HL-60/S4 treated with retinoic acid at 250 ng/mL for 4 days and 3 days (cell line): ENCODE measurements at regions not wholly inside any gene's neighbourhood (a gene's known extent, or its start where the extent isn't known, plus 50 kb on each side); places are given as distances from the start of the nearest gene placed in this dataset.
"Not testable (repeated sequence)": the region's sequence is repeated elsewhere in the genome, so short reads cannot be mapped to it uniquely, and the experiment has no call there.

Experiments
- in situ Hi-C: fragments of 300-500 bp; cut with MboI; formaldehyde crosslinking; loops from 2 replicates; pipeline ENCODE4 v1.7.0; 2022; ENCODE audit warnings: low sequenced_read_pairs

DNA sequence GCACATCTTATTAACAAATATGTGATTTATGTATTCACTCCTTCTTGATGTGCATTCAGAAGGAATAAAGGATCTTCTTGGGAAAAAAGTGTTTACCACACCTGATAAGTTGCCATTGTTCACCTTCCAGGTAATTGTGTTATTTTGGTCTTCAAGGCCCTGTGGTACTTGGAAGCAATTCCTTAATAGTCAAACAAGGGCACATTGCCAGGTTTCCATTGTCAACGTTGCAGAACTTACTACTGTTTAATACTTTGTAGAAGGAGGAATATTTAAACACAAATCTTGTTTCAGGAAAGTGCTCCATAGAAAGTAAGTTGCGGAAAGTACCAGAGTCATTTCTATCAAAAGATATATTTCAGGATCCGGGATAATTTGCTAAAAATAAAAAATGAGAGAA, 129.5 kb upstream of the SGK1 start:
- in situ Hi-C loops, result no loop called here

- in situ Hi-C loops, result no loop called here
These were observed 129.0 kb upstream of the SGK1 start for GRCh38 chr6:134446896-134447295.

GRCh38 chr6:134446218-134446848, 128.4 kb upstream of the SGK1 start:
- in situ Hi-C loops, result no loop called here

GRCh38 chr6:134443009-134443408, 125.1 kb upstream of the SGK1 start:
- in situ Hi-C loops, result no loop called here

GRCh38 chr6:134442073-134442472, 124.2 kb upstream of the SGK1 start:
- in situ Hi-C loops, result no loop called here

GRCh38 chr6:134438837-134439236, 120.9 kb upstream of the SGK1 start:
- in situ Hi-C loops, result no loop called here

- in situ Hi-C loops, result no loop called here
These were observed 119.5 kb upstream of the SGK1 start for GRCh38 chr6:134437376-134437775.

GRCh38 chr6:134436950-134437349, 119.0 kb upstream of the SGK1 start:
- in situ Hi-C loops, result no loop called here

- in situ Hi-C loops, result no loop called here
These were observed 118.4 kb upstream of the SGK1 start for GRCh38 chr6:134436281-134436815.

GRCh38 chr6:134435814-134436280, 117.9 kb upstream of the SGK1 start:
- in situ Hi-C loops, result no loop called here

DNA sequence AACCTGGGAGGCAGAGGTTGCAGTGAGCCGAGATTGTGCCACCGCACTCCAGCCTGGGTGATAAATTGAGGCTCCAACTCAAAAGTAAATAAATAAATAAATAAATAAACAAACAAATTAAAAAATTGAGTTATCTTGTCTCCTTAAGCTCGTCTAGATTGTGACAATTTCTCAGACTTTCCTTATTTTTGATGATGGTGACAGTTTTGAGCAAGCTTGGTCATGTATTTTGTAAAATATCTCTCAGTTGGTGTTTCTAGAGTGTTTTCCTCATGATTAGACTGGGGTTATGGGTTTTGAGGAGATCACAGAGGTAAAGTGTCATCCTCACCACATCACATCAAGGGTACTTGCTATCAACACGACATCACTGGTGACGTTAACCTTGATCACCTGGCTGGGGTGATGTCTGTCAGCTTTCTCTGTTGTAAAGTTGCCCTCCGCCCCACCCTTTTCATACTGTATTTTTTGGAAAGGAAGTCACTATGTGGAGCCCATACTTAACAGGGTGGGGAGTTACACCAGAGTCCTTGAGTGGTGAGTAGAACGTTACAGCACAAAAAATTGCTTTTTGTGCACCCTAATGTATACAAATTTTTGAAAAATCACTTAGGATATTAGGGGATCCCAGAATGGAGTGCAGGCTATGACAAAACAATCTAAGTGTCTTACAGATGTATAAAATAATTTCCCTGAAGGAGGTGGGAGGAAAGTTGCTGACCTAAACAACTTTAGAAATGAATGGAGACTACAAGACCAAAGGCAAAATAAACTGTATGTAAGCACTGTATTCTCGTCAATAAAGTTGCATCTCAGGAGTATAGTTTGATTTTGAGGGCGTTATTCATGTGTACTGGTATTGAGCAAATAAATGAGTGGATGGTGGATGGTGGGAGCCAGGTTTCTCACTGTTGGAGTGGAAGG, 116.4 kb upstream of the SGK1 start:
- in situ Hi-C loops, result no loop called here

DNA sequence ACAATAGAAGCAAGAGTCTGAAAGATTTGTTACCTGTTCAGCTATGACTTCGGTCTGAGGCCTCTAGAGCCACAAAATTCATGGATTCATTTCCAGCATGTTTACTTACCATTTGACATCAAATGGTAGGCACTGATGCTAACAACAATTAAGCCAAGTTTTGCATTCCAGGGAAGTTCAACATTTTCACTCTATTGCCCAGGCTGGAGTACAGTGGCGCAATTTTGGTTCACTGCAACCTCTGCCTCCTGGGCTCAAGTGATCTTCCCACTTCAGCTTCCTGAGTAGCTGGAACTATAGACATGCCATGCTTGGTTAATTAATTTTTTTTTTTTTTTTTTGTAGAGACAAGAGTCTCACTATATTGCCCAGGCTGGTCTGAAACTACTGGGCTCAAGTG, 114.1 kb upstream of the SGK1 start:
- in situ Hi-C loops, result no loop called here

GRCh38 chr6:134431421-134431859, 113.5 kb upstream of the SGK1 start:
- in situ Hi-C loops, result no loop called here

DNA sequence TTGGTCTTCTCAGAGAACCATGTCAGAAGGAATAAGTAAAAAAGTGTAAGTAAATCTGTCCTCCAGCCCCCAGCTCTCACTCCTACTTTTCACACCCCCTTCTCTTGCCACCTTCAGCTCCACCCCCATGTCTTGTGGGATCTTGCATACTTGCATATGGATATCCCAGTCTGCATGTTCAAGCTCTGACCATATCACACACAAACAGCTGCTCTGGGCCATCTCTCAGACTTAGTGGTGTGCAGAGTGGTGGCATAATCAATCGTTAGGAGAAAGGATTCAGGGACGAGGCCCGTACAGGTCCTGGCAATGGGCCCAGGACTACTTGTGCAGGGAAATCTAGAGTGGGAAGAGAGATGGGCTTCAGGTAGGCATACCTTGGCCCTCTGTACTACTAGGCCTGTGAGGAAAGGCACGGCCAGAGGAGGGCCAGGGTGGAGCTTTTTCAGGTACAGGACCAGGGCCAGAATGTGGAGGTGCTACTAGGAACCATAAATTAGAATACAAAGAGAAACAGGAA, 112.0 kb upstream of the SGK1 start:
- in situ Hi-C loops, result no loop called here

DNA sequence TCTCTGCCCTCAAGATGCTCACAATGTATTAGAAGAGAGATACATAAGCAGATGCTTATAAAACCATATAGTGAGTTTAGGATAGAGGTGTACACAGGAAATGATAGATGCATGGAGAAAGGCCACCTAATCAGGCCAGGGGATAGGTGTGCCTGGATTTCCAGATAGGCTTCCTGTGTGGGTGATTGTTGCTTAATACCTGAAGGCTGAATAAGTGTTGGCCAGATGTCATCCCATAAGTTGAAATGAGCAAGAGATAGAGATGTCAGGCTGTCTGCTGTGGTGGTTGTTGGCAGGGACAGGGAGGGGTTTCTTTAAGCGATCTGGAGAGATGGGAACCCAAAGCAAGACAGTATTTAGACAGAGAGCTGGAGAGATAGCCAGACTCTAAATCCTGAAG, 109.8 kb upstream of the SGK1 start:
- in situ Hi-C loops, result no loop called here

- in situ Hi-C loops, result no loop called here
These were observed 108.7 kb upstream of the SGK1 start for GRCh38 chr6:134426623-134427022.

GRCh38 chr6:134425917-134426316, 108.0 kb upstream of the SGK1 start:
- in situ Hi-C loops, result not testable (repeated sequence)

GRCh38 chr6:134425513-134425912, 107.6 kb upstream of the SGK1 start:
- in situ Hi-C loops, result no loop called here

GRCh38 chr6:134424798-134425170, 106.9 kb upstream of the SGK1 start:
- in situ Hi-C loops, result no loop called here

DNA sequence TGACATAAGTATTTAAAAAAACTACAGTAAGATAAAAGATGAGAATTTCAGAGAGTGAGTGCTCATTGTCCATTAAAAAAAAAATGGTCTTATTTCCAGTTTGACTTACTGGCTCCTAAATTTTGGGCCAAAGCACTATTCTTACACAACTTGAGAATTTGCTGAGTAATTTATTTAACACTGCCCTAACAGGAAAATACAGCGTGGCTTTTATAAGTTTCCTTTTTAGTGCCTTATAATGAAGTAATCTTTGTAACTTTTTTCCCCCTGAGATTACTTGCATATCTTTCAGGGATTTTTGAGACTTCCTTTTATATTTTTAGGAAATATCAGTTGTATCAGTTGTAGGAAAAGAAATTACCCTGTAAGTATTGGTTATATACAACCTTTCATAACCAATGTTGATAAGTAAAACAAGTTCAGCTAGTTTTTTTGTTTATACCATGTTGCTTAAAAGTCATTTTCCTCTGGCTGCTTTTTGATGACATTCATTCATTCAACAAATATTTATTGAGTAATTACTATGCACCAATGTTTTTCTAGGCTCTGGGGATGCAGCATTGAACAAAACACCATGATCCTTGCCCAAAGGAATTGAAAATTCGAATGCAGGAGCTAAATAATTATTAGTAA, 106.4 kb upstream of the SGK1 start:
- in situ Hi-C loops, result no loop called here
